NCI-H1694 (cell line): ENCODE measurements at regions not wholly inside any gene's neighbourhood (a gene's known extent, or its start where the extent isn't known, plus 50 kb on each side); places are given as distances from the start of the nearest gene placed in this dataset.

Experiments used
- DNase-seq: peaks from one replicate; lab custom pipeline; 2025; lab: John Stamatoyannopoulos, UW

DNA sequence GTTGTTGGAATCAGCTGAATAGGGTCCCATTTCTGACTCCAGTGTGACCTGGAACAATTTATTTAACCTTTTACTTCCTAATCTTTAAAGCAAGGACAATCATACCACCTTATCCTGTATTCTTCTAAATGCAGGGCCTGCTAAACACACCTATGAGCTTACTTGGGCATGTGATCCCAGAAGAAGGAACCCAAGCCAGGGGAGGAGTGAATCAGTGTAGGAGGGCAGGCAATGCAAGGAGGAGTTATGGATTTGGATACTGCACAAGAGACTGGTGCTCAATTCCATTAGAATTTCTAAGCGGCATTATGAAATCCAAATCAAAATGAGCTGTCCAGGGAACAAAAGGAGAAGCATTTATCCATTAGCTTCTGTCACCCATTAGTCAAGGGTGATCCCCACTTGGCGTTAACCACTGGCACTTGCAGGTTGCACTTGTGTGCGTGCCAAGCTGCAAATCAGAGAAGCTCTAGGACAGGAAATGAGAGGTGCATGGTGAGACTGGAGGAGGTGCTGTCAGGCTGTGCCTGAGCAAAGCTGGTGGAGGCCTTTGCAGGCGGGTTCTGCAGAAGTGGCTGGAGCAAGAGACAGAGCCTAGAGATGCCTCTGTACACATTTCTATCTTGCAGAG, 297.2 kb upstream of the PLXNA2 start:
- DNase-seq: no peak

DNA sequence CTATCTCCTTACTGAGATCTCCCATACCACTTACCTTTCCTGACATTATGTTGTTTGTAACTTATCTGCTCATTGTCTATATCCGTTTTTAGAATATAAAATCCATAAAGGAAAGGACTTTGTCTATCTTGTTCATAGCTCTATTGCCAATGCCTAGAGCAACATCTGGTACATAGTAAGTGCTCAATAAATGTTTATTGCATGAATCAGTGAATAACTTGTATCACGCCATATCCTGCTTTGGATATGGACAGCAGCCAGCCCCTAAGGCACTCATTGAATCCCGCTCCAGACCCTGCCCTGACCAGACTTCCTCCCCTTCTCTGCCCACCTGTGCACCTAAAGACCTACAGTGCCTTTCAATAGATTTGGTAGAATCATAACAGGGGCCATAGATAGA, 298.1 kb upstream of the PLXNA2 start:
- DNase-seq: no peak

GRCh38 chr1:208544053-208544452, 299.9 kb upstream of the PLXNA2 start:
- no peak for DNase-seq

DNA sequence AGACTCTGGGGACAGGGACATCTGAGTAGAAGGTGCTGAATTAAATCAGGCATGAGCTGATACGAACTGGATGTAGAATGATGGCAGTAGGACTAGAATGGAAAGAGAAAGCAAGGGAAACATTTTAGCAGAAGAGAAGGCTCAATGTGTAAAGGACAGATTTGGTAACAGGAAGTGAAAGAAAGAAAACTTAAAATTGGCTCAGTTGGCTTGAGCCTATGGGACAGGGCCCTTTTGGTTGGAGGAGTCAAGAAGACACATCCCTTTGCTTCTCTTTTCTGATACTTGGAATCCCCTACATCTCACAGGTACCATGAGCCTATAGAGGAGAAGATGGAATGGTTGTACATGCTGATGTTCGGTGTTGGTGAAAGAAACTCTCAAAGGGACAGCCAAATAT, 300.6 kb upstream of the PLXNA2 start:
- DNase-seq: no peak

GRCh38 chr1:208551024-208551423, 306.8 kb upstream of the PLXNA2 start:
- no peak for DNase-seq

- no peak for DNase-seq
These were observed 307.6 kb upstream of the PLXNA2 start for GRCh38 chr1:208551633-208552320.

DNA sequence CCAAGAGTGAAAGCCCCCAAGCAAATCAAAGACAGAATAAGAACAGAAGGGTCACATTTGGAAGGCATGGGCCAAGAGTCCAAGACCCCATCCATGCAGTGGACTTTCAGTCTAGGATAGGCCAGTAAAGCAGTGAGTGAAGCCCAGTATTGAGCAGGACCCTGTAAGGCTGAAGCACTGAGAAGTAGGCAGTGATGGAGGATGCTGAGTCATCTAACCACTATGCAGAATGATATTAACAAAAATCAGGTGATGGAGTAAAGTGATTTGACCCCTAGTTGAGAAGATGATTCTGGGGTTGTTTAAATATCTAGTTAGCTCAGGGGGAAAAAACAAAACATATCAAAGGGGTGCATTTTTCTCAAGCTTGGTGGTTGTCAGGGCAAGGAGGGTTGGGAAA, 308.7 kb upstream of the PLXNA2 start:
- no peak for DNase-seq

DNA sequence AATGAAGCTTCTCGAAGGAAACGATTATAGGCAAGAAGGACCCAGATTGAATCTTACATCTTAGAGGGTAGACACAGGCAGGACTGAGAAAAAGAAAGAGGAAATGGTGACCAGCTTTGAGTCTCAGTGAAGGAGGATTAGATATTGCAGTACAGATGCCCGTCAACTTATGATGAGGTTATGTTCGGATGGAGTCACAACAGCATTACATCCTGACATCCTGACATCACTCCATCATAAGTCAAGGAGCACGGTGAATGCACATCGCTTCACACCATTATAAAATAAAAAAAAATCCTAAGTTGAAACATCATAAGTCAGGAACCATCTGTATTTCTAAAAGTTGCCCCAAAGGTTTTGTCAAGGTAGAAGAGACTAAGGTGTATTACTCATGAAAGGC, 312.3 kb upstream of the PLXNA2 start:
- DNase-seq: no peak

- no peak for DNase-seq
These were observed 313.0 kb upstream of the PLXNA2 start for GRCh38 chr1:208557046-208557722.

GRCh38 chr1:208557723-208558094, 313.5 kb upstream of the PLXNA2 start:
- no peak for DNase-seq

DNA sequence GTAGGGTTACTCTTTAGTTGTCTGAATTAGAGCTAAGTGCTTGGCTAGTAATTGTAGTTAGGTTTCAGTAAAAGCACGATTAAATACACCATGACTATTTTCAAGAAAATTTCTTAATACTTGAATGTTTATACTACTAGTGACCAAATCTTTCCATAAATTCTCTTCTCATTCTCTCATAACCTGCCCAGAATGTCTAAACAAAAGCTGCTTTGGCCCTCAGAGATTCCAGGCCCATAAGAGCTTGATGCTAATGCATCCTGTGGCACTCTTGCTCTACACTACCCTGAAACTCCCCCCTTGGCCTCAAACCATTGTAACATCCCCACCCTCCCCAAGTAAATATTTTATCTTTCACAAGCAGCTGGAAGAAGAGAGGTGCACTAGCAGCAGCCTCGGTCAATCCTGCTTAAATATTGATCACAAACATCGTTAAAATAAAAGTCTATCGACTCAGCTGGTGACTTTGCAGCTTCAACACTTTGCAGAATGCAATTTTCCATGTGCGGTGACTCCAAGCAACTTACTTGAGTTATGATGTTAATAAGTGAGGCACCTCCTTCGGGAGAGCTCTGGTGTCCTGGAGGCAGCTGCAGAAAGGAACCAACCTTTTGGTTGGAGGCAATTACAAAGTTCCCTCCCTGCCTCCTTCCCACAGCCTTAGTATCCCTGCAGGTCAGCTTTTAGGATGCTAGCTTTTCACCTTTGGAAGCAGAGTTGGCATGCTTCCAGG, 315.6 kb upstream of the PLXNA2 start:
- DNase-seq: no peak

GRCh38 chr1:208562151-208562960, 318.2 kb upstream of the PLXNA2 start:
- DNase-seq: no peak

DNA sequence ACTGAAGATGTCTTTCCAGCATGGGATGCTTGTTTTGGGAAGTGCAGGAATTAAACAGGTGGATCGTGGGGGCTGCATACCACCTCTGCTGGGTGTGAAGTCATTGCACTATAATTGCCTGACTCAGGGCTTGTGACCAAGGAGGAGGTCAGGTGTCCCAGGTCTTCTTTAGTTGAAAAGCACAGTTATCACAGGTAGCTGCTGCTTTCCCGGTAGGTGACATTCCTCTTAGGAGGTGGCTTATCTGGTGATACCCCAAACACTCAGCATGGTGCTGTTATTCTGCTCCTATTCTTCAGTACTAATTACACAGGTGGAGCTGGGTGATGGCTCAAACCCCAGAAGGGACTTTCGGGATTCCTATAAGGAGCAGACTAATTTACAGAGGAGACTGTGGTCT, 320.3 kb upstream of the PLXNA2 start:
- no peak for DNase-seq

GRCh38 chr1:208565756-208566440, 321.7 kb upstream of the PLXNA2 start:
- no peak for DNase-seq

DNA sequence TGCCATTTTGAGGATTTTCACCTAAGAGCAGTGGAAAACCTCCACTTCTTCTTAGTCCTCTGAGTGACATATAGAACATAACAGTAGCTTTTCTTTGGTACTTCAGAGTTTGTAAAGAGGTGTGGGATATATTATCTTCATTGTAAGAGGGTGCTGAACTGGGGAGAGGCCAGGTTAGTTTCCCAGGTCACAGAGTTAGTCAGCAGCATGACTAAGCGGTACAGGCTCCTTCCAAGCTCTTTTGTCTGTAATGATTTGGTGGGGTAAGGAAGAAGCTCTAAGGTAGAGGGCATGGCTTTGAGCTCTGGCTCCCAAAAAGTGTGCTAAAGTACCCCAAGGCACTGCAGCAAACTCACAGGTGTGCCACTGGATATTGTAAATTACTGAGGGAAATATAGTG, 325.0 kb upstream of the PLXNA2 start:
- DNase-seq: no peak

GRCh38 chr1:208570362-208570761, 326.2 kb upstream of the PLXNA2 start:
- DNase-seq: no peak

DNA sequence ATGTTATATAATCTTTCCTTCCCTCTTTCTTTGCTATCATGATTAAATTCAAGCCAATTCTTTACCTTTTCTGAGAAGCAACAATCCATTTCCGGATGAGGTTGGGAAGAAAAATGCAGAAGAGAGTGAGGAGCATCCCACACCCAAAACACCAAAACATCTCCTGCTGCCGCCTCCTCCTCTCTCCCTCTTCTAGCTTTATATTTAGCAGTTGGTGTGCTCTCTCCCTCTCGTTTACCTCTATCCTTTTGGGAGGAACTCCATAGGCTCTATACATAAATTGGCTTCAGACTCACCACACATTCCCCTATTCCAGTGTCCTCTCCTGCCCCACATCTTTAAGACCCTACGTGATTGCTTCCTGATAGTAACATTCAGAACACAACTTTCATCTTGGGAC, 332.2 kb upstream of the PLXNA2 start:
- DNase-seq: no peak

DNA sequence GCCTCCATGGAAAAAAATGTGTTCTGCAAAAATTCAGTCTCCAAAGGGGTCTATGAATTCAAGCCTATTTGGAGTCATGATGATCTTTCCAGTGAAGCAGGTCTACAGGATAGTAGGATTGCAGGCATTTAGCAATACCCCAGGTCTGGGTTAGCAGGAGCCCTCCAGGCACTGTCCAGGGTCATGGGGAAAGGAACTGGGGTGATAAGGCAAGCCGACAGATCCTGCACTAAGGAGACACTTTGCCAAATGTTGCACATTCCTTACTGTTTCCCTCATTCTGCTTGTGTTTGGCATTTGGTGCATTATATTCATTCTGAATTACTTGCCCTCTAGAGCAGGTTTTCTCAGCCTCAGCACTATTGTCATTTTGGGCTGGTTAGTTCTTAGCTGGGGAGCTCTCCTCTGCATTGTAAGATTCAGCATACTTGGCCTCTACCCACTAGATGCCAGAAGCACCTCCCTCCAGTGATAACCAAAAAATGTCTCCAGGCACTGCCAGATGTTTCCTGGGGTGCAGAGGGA, 333.3 kb upstream of the PLXNA2 start:
- DNase-seq: no peak

- DNase-seq: no peak
These were observed 337.0 kb upstream of the PLXNA2 start for GRCh38 chr1:208581209-208581608.

DNA sequence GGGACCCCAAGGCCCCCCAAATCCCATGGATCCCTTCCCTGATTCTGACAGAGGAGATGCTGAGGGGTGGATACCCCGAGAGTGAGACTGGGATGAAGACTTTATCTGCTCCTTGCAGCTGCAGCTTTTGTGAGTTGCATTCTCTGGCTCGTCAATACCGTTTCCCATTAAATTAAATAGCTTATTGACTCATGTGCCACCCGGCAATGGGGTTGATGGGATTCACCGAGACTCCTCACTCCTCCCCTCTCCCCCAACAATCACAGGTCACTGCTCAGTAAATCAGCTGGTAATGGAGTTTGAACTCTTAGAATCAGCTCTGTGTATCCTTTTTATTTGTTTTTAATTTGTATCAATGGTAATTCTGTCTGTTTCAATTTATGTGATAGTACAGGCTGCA, 337.5 kb upstream of the PLXNA2 start:
- no peak for DNase-seq

GRCh38 chr1:208584167-208584755, 340.1 kb upstream of the PLXNA2 start:
- DNase-seq: no peak
